ENCODE measurements at regions not wholly inside any gene's neighbourhood (a gene's known extent, or its start where the extent isn't known, plus 50 kb on each side); places are given as distances from the start of the nearest gene placed in this dataset.

DNA sequence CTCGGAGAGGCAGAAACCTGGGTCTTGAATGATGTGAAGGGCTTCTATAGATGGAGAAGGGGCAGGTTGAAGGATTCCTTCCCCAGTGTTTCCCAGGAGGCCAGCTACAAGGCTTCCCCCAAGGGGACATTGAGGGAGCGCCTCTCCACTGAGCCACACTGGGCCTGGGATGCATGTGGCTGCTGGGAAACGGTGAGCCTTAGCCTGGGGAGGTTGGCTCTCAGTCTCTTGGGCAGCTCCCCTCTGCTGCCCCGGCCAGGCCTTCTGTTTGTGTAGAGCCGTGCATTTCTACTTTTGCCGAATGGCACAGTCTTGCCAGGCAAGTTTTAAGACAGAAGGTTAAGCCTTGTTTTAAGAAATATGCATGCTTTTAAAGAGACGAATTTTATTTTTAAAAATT lies 254.4 kb upstream of the POU3F1 start:
- H3K9me3 ChIP-seq (ENCODE audit: control insufficient read depth in 4 of 4, low read length in 3 of 4): no peaks in the 10 kb centered on the region
- DNase-seq (ENCODE audit: low spot score): no peak
- WGBS: 83% methylated on average over 7 of the region's 7 CpGs
- no peak overlapping the region for H3K4me3 ChIP-seq (ENCODE audit: low read depth in 1 of 3, low read length in 3 of 3)
- H3K36me3 ChIP-seq (ENCODE audit: control insufficient read depth in 4 of 4, insufficient read depth in 3 of 4, low read depth in 1 of 4, low read length in 3 of 4): no peaks in the 10 kb centered on the region
- no peak overlapping the region for H3K9ac ChIP-seq (ENCODE audit: low read depth in 1 of 2, low read length in 2 of 2)
- H3K4me1 ChIP-seq (ENCODE audit: control insufficient read depth in 4 of 4, insufficient read depth in 4 of 4, low read length in 3 of 4): no peaks in the 10 kb centered on the region
- TF ChIP-seq, protein P1, sequence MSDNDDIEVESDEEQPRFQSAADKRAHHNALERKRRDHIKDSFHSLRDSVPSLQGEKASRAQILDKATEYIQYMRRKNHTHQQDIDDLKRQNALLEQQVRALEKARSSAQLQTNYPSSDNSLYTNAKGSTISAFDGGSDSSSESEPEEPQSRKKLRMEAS (IDR thresholded peaks at IDR 0.05): no peak
- TF ChIP-seq TAF1 (conservative IDR thresholded peaks at IDR 0.05) (no peak), EGR1 (IDR thresholded peaks at IDR 0.05; ENCODE audit: low read depth in 2 of 2) (no peak), RAD21 (IDR thresholded peaks at IDR 0.05) (no peak), JUND (IDR thresholded peaks at IDR 0.05) (no peak), FOXA1 (IDR thresholded peaks at IDR 0.05) (no peak), RXRA (IDR thresholded peaks at IDR 0.05) (no peak), FOXA2 (IDR thresholded peaks at IDR 0.05) (no peak)
- TF ChIP-seq, protein P2, sequence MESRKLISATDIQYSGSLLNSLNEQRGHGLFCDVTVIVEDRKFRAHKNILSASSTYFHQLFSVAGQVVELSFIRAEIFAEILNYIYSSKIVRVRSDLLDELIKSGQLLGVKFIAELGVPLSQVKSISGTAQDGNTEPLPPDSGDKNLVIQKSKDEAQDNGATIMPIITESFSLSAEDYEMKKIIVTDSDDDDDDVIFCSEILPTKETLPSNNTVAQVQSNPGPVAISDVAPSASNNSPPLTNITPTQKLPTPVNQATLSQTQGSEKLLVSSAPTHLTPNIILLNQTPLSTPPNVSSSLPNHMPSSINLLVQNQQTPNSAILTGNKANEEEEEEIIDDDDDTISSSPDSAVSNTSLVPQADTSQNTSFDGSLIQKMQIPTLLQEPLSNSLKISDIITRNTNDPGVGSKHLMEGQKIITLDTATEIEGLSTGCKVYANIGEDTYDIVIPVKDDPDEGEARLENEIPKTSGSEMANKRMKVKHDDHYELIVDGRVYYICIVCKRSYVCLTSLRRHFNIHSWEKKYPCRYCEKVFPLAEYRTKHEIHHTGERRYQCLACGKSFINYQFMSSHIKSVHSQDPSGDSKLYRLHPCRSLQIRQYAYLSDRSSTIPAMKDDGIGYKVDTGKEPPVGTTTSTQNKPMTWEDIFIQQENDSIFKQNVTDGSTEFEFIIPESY (IDR thresholded peaks at IDR 0.05): no peak
- TF ChIP-seq, protein P3, sequence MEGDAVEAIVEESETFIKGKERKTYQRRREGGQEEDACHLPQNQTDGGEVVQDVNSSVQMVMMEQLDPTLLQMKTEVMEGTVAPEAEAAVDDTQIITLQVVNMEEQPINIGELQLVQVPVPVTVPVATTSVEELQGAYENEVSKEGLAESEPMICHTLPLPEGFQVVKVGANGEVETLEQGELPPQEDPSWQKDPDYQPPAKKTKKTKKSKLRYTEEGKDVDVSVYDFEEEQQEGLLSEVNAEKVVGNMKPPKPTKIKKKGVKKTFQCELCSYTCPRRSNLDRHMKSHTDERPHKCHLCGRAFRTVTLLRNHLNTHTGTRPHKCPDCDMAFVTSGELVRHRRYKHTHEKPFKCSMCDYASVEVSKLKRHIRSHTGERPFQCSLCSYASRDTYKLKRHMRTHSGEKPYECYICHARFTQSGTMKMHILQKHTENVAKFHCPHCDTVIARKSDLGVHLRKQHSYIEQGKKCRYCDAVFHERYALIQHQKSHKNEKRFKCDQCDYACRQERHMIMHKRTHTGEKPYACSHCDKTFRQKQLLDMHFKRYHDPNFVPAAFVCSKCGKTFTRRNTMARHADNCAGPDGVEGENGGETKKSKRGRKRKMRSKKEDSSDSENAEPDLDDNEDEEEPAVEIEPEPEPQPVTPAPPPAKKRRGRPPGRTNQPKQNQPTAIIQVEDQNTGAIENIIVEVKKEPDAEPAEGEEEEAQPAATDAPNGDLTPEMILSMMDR (IDR thresholded peaks at IDR 0.05; ENCODE audit: low read depth, low read length, missing input control): no peak
- no peaks in the 10 kb centered on the region for H3K27me3 ChIP-seq (ENCODE audit: control insufficient read depth in 4 of 4, insufficient read depth in 4 of 4, low read length in 3 of 4)
- no peak overlapping the region for H3K27ac ChIP-seq (ENCODE audit: low read depth in 1 of 2, low read length in 2 of 2)

DNA sequence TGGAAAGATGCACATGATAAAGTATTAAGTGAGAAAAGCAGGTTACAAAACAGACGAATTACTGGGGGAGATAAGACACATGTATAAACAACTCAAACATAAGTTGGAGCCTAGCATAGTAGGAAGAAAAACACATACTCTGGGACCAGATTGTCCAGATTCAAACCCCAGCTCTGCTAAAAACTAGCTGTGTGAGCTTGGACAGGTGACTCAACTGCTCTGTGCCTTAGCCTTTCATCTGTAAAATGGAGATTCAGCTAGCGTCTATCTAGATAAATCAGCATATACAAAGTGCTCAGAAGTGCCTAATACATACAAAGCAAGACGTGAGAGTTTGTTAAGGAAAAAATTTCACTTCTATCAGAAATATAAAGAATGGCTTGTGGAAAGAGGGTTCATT lies 254.0 kb upstream of the POU3F1 start:
- no peaks in the 10 kb centered on the region for H3K9me3 ChIP-seq (ENCODE audit: control insufficient read depth in 4 of 4, low read length in 3 of 4)
- no peaks in the 10 kb centered on the region for H3K36me3 ChIP-seq (ENCODE audit: control insufficient read depth in 4 of 4, insufficient read depth in 3 of 4, low read depth in 1 of 4, low read length in 3 of 4)
- H3K27ac ChIP-seq (ENCODE audit: low read depth in 1 of 2, low read length in 2 of 2): no peak overlapping the region
- no peak overlapping the region for H3K4me3 ChIP-seq (ENCODE audit: low read depth in 1 of 3, low read length in 3 of 3)
- H3K27me3 ChIP-seq (ENCODE audit: control insufficient read depth in 4 of 4, insufficient read depth in 4 of 4, low read length in 3 of 4): no peaks in the 10 kb centered on the region
- H3K9ac ChIP-seq (ENCODE audit: low read depth in 1 of 2, low read length in 2 of 2): no peak overlapping the region
- no peaks in the 10 kb centered on the region for H3K4me1 ChIP-seq (ENCODE audit: control insufficient read depth in 4 of 4, insufficient read depth in 4 of 4, low read length in 3 of 4)
- TF ChIP-seq GABPA (IDR thresholded peaks at IDR 0.05 in 1 of 2, conservative IDR thresholded peaks at IDR 0.05 in 1 of 2) (no peak), FOXA1 (IDR thresholded peaks at IDR 0.05) (no peak), HNF4A (conservative IDR thresholded peaks at IDR 0.05) (no peak), YY1 (IDR thresholded peaks at IDR 0.05) (no peak), SP1 (IDR thresholded peaks at IDR 0.05) (no peak), FOXA2 (IDR thresholded peaks at IDR 0.05) (no peak)
- TF ChIP-seq, protein P4, sequence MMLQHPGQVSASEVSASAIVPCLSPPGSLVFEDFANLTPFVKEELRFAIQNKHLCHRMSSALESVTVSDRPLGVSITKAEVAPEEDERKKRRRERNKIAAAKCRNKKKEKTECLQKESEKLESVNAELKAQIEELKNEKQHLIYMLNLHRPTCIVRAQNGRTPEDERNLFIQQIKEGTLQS (IDR thresholded peaks at IDR 0.05): no peak
- TF ChIP-seq, protein P2 (IDR thresholded peaks at IDR 0.05): no peak
- TF ChIP-seq, protein P3 (IDR thresholded peaks at IDR 0.05; ENCODE audit: low read depth, low read length, missing input control): no peak
- 70% methylated on average over 3 of the region's 3 CpGs for WGBS
- DNase-seq (ENCODE audit: low spot score): no peak

Data from liver (tissue), 8 donors.